Right lobe of liver (tissue), 6 donors: ENCODE measurements at regions not wholly inside any gene's neighbourhood (a gene's known extent, or its start where the extent isn't known, plus 50 kb on each side); places are given as distances from the start of the nearest gene placed in this dataset.

Experiments used
- ATAC-seq, 4 donors: fragments of 200-7000 bp; cut with Tn5 transposase; one replicate each; pipeline ENCODE4 v1.9.1; 2020; ENCODE audit warnings: mild to moderate bottlenecking in 4 of 4, moderate library complexity in 4 of 4
- DNase-seq, 3 donors: peaks; one replicate each; pipeline ENCODE4 v3.0.0-alpha.2; 2020
- H3K27ac ChIP-seq, 3 donors: fragments of 200-600 bp; one replicate each; pipeline ENCODE4 v1.8.0; 2022
- H3K27me3 ChIP-seq, 2 donors: fragments of 200-600 bp; one replicate each; pipeline ENCODE4 v1.8.0; 2022
- H3K36me3 ChIP-seq, 4 donors: fragments of 200-600 bp; sonication (generic) in 1 of 4; one replicate each; pipeline versions ENCODE4 v1.5.1 to v1.8.0; 2017 to 2022; ENCODE audit warnings: control low read depth in 1 of 4
- H3K4me1 ChIP-seq, 4 donors: fragments of 200-600 bp; sonication (generic) in 1 of 4; one replicate each; pipeline versions ENCODE4 v1.5.1 to v1.8.0; 2017 to 2022; ENCODE audit warnings: control low read depth in 1 of 4
- H3K4me3 ChIP-seq, 3 donors: fragments of 200-600 bp; one replicate each; pipeline ENCODE4 v1.8.0; 2022
- H3K9me3 ChIP-seq, 4 donors: fragments of 200-600 bp; sonication (generic) in 1 of 4; one replicate each; pipeline versions ENCODE4 v1.5.1 to v1.8.0; 2017 to 2022; ENCODE audit warnings: control low read depth in 1 of 4
- POLR2A ChIP-seq: fragments of 450-650 bp; IDR thresholded peaks from one replicate; pipeline ENCODE4 v1.6.1; 2017; ENCODE audit warnings: antibody characterized with exemption, mild to moderate bottlenecking
- WGBS: methylation state at CpG from one replicate; pipeline ENCODE4 v1.1.6; 2018; ENCODE audit warnings: low coverage, low lambda C conversion rate; ENCODE audit not compliant: insufficient coverage; ENCODE audit errors: missing lambda C conversion rate; 5-methylcytosine and 5-hydroxymethylcytosine counted together
- intact Hi-C, 2 donors: fragments of 100-400 bp; cut with DNase I; formaldehyde crosslinking; loops; one replicate each; pipeline versions ENCODE4 v1.11.2 to v1.14.1; 2022
- TF ChIP-seq, protein P1 (sequence below), 4 donors: fragments of 200-600 bp in 3 of 4; fragments of 450-650 bp in 1 of 4; IDR thresholded peaks; one replicate each; pipeline versions ENCODE4 v1.5.1 to v1.8.0; 2016 to 2022; ENCODE audit warnings: antibody characterized with exemption in 4 of 4, mild to moderate bottlenecking in 2 of 4
- donor health status: DM: no; HTN: yes; CAD: no.
- donor health status: DM: no; HTN: no; CAD: no.
- donor health status: DM: no; HTN: no; CAD: no.
- donor health status: DM: no; HTN: yes; CAD: no.
- donor health status: DM: no; HTN: yes; CAD: no.

DNA sequence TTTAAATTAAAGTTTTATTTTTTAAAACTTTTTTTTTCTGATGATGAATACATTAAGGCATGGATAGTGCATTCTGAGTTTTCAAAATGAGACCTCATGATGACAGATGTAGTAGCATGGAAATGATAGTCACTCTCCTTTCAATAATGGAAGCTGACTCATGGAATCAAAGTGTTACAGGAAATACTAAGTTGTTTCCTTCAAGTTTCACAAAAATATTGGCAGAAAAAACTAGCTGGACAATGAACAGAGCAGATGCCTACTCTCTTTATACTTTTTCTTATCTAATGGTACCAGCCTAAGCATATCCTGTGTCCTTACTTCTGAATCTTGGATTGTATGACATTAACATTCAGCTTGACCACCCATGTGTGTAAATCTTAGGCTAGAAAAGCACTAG lies 1337.3 kb downstream of the PCDH9 start:
- ATAC-seq (no peak), DNase-seq (no peak)
- no peak overlapping the region for H3K27ac ChIP-seq
- no peaks in the 10 kb centered on the region for H3K9me3 ChIP-seq
- H3K27me3 ChIP-seq = no peaks in the 10 kb centered on the region
- H3K4me3 ChIP-seq = no peak overlapping the region
- H3K36me3 ChIP-seq = no peaks in the 10 kb centered on the region
- H3K4me1 ChIP-seq = no peaks in the 10 kb centered on the region
- TF ChIP-seq, protein P1, sequence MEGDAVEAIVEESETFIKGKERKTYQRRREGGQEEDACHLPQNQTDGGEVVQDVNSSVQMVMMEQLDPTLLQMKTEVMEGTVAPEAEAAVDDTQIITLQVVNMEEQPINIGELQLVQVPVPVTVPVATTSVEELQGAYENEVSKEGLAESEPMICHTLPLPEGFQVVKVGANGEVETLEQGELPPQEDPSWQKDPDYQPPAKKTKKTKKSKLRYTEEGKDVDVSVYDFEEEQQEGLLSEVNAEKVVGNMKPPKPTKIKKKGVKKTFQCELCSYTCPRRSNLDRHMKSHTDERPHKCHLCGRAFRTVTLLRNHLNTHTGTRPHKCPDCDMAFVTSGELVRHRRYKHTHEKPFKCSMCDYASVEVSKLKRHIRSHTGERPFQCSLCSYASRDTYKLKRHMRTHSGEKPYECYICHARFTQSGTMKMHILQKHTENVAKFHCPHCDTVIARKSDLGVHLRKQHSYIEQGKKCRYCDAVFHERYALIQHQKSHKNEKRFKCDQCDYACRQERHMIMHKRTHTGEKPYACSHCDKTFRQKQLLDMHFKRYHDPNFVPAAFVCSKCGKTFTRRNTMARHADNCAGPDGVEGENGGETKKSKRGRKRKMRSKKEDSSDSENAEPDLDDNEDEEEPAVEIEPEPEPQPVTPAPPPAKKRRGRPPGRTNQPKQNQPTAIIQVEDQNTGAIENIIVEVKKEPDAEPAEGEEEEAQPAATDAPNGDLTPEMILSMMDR (IDR thresholded peaks at IDR 0.05) = no peak
- TF ChIP-seq POLR2A = no peak
- intact Hi-C loops = no loop called here

DNA sequence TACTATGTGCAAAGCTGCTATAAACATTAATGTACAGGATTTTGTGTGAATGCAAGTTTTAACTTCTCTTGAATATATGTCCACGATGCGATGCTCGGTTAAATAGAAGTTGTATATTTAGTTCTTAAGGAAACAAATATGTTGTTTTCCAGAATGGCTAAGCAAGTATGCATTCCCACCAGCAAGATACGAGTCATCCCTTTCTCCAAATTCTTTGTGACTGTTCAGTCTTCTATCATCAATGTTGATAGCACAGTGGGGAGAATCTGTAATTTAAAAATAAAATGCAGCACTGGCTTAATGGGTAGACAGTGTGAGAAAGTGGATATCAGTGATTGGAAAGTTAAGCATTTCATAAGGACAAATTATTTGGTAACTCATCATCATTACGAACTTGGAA lies 1340.8 kb downstream of the PCDH9 start:
- H3K9me3 ChIP-seq = no peaks in the 10 kb centered on the region
- intact Hi-C loops = no loop called here
- H3K36me3 ChIP-seq = no peaks in the 10 kb centered on the region
- H3K4me1 ChIP-seq = no peaks in the 10 kb centered on the region
- no peaks in the 10 kb centered on the region for H3K27me3 ChIP-seq
- DNase-seq (no peak), ATAC-seq (no peak)
- TF ChIP-seq, protein P1 (IDR thresholded peaks at IDR 0.05) = no peak
- no peak for TF ChIP-seq POLR2A
- WGBS = 54% methylated on average over 5 of the region's 5 CpGs
- no peak overlapping the region for H3K27ac ChIP-seq
- H3K4me3 ChIP-seq = no peak overlapping the region

DNA sequence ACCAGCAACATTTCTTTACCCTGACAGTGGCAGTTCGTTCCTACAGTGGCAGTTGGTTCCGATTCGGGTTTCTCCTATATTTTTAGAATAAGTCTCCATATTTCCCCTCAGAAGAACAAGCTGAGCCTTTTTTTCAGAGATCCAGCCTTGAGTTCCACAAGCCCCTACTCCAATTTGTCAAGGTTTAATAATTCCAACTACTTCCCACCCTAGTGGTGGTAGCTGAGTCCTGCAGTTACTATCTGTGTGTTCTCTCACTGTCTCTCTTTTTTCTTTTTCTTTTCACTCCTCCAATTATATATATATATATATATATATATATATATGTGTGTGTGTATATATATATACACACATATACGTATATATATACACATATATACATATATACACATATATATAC lies 1347.3 kb downstream of the PCDH9 start:
- no peak for DNase-seq
- WGBS = 63% methylated on average over 4 of the region's 4 CpGs
- H3K27ac ChIP-seq = no peak overlapping the region
- H3K27me3 ChIP-seq = no peaks in the 10 kb centered on the region
- no peak for TF ChIP-seq POLR2A
- TF ChIP-seq, protein P1 (IDR thresholded peaks at IDR 0.05) = no peak
- no peaks in the 10 kb centered on the region for H3K36me3 ChIP-seq
- no peak overlapping the region for H3K4me3 ChIP-seq
- no peaks in the 10 kb centered on the region for H3K9me3 ChIP-seq
- intact Hi-C loops = no loop called here
- ATAC-seq = no peak
- no peaks in the 10 kb centered on the region for H3K4me1 ChIP-seq

DNA sequence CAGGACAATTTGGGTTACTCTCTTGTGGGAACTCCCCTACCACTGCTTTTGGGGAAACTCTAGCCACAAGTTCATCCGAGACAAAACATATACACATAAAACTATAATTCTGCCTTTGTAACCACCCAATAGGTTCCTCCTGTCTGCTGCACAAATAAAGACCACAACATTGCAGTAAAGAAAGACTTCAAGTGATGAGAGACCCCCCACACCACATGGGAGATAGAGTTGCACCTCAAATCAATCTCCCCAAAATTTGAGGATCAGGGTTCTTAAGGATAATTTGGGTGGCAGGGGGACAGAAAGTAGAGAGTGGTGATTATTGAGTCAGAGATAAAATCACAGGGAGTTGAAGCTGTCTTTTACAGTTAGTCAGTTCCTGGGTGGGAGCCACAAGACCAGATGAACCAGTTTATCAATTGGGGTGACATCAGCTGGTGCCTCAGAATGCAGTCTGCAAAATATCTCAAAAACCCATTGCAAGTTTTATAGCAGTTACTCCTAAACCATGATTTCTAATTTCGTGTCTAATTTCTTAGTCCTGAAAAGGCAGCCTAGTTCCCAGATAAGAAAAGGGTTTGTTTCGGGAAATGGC lies 1348.5 kb downstream of the PCDH9 start:
- DNase-seq = no peak
- intact Hi-C loops = no loop called here
- WGBS = 44% methylated on average over 3 of the region's 3 CpGs

More for the DNA sequence above, 1348.5 kb downstream of the PCDH9 start:
- no peaks in the 10 kb centered on the region for H3K9me3 ChIP-seq
- ATAC-seq = no peak
- no peaks in the 10 kb centered on the region for H3K36me3 ChIP-seq
- TF ChIP-seq, protein P1 (IDR thresholded peaks at IDR 0.05) = no peak
- TF ChIP-seq POLR2A = no peak
- H3K4me3 ChIP-seq = no peak overlapping the region
- no peaks in the 10 kb centered on the region for H3K27me3 ChIP-seq
- H3K27ac ChIP-seq = no peak overlapping the region
- H3K4me1 ChIP-seq = no peaks in the 10 kb centered on the region
